HepG2 (cell line): ENCODE measurements at regions not wholly inside any gene's neighbourhood (a gene's known extent, or its start where the extent isn't known, plus 50 kb on each side); places are given as distances from the start of the nearest gene placed in this dataset.

Experiments
- FOXK1 ChIP-seq: sonication (generic); formaldehyde crosslinking; IDR thresholded peaks from 2 replicates; pipeline ENCODE4 v1.4.0; 2020; ENCODE audit warnings: low read depth, missing genetic modification reagents, borderline replicate concordance
- KLF11 ChIP-seq: IDR thresholded peaks from 2 replicates; pipeline ENCODE4 v1.6.1; 2016; ENCODE audit warnings: missing compliant biosample characterization
- MAX ChIP-seq: IDR thresholded peaks from 2 replicates; pipeline ENCODE4 v1.6.1; 2012; ENCODE audit warnings: inconsistent platforms
- MBNL3 ChIP-seq: fragments of 250-450 bp; sonication (Bioruptor Pico); conservative IDR thresholded peaks from 2 replicates; pipeline ENCODE4 v1.8.0; 2022; ENCODE audit warnings: mild to moderate bottlenecking, inconsistent platforms
- NFAT5 ChIP-seq: sonication (generic); formaldehyde crosslinking; IDR thresholded peaks from 2 replicates; pipeline ENCODE4 v1.4.0; 2020; ENCODE audit warnings: missing genetic modification reagents
- PHF8 ChIP-seq: sonication (generic); formaldehyde crosslinking; IDR thresholded peaks from 2 replicates; pipeline ENCODE4 v1.5.0; 2020; ENCODE audit warnings: missing genetic modification reagents
- SP2 ChIP-seq: sonication (generic); formaldehyde crosslinking; IDR thresholded peaks from 2 replicates; pipeline ENCODE4 v1.5.1; 2020; ENCODE audit warnings: mild to moderate bottlenecking, missing genetic modification reagents
- THAP9 ChIP-seq: sonication (generic); formaldehyde crosslinking; IDR thresholded peaks from 2 replicates; pipeline ENCODE4; 2020; ENCODE audit warnings: missing genetic modification reagents, mild to moderate bottlenecking, borderline replicate concordance
- ZBTB7A ChIP-seq: sonication (generic); formaldehyde crosslinking; IDR thresholded peaks from 2 replicates; pipeline ENCODE4 v1.8.0; 2022; ENCODE audit warnings: mild to moderate bottlenecking, missing genetic modification reagents
- ZEB1 ChIP-seq: IDR thresholded peaks from 2 replicates; pipeline ENCODE4 v1.6.1; 2012; ENCODE audit warnings: mild to moderate bottlenecking, low read depth, inconsistent platforms; ENCODE audit not compliant: insufficient replicate concordance
- ZFP91 ChIP-seq: sonication (generic); formaldehyde crosslinking; IDR thresholded peaks from 2 replicates; pipeline ENCODE4 v1.9.0; 2022; ENCODE audit warnings: missing genetic modification reagents, mild to moderate bottlenecking, borderline replicate concordance
- ZKSCAN5 ChIP-seq: sonication (generic); formaldehyde crosslinking; IDR thresholded peaks from 2 replicates; pipeline ENCODE4 v1.5.1; 2020; ENCODE audit warnings: mild to moderate bottlenecking, missing genetic modification reagents
- ZNF446 ChIP-seq: sonication (generic); formaldehyde crosslinking; IDR thresholded peaks from 2 replicates; pipeline ENCODE4 v1.5.0; 2020; ENCODE audit warnings: mild to moderate bottlenecking, missing genetic modification reagents
- ZNF501 ChIP-seq: sonication (generic); formaldehyde crosslinking; IDR thresholded peaks from 2 replicates; pipeline ENCODE4 v1.5.1; 2020; ENCODE audit warnings: mild to moderate bottlenecking, moderate library complexity, missing genetic modification reagents
- ZNF781 ChIP-seq: sonication (generic); formaldehyde crosslinking; IDR thresholded peaks from 2 replicates; pipeline ENCODE4 v1.5.1; 2020; ENCODE audit warnings: borderline replicate concordance, mild to moderate bottlenecking, missing genetic modification reagents; ENCODE audit errors: not compliant biosample characterization
- ZNF841 ChIP-seq: sonication (generic); formaldehyde crosslinking; IDR thresholded peaks from 2 replicates; pipeline ENCODE4 v1.8.1; 2023; ENCODE audit warnings: missing genetic modification reagents, borderline replicate concordance
- ZSCAN25 ChIP-seq: sonication (generic); formaldehyde crosslinking; IDR thresholded peaks from 2 replicates; pipeline ENCODE4 v1.8.0; 2022; ENCODE audit warnings: mild to moderate bottlenecking, missing genetic modification reagents

GRCh38 chr10:120979435-120980278 is 128.5 kb downstream of the WDR11 start (continued):
- TF ChIP-seq ZFP91 (CRISPR knock-in tag) (peak; percentile 53; the same call in 1 of the 2 replicates), SP2 (0 out of 2 replicates have a peak, but pooled peaks have one; percentile 31), ZNF781 (CRISPR knock-in tag) (no peak), ZKSCAN5 (CRISPR knock-in tag) (no peak), ZNF841 (CRISPR knock-in tag) (no peak), MAX (peak; percentile 50; the same call in 1 of the 2 replicates), MBNL3 (CRISPR knock-in tag) (no peak), ZNF446 (CRISPR knock-in tag) (no peak), THAP9 (CRISPR knock-in tag) (0 out of 2 replicates have a peak, but pooled peaks have one; percentile 32), ZEB1 (no peak), ZNF501 (0 out of 2 replicates have a peak, but pooled peaks have one; percentile 30), KLF11 (no peak), ZSCAN25 (CRISPR knock-in tag) (0 out of 2 replicates have a peak, but pooled peaks have one; percentile 20), FOXK1 (no peak), PHF8 (CRISPR knock-in tag) (no peak), ZBTB7A (CRISPR knock-in tag) (no peak), NFAT5 (CRISPR knock-in tag) (no peak)
